Lower lobe of right lung (tissue), 2 donors: ENCODE measurements at regions not wholly inside any gene's neighbourhood (a gene's known extent, or its start where the extent isn't known, plus 50 kb on each side); places are given as distances from the start of the nearest gene placed in this dataset.

Source experiments
- ATAC-seq, 2 donors: fragments of 200-7000 bp; cut with Tn5 transposase; one replicate each; pipeline ENCODE4 v1.9.1; 2020 to 2022; ENCODE audit warnings: mild to moderate bottlenecking in 2 of 2, moderate library complexity in 2 of 2
- DNase-seq: peaks from one replicate; pipeline ENCODE4 v3.0.0-alpha.2; 2020
- H3K27ac ChIP-seq: fragments of 200-600 bp; one replicate; pipeline ENCODE4 v1.8.0; 2022
- H3K27me3 ChIP-seq: fragments of 200-600 bp; one replicate; pipeline ENCODE4 v1.8.0; 2022; ENCODE audit warnings: low read depth
- H3K36me3 ChIP-seq: fragments of 200-600 bp; one replicate; pipeline ENCODE4 v1.8.0; 2022; ENCODE audit warnings: mild to moderate bottlenecking
- H3K4me1 ChIP-seq: fragments of 200-600 bp; one replicate; pipeline ENCODE4 v1.8.0; 2022
- H3K4me3 ChIP-seq: fragments of 200-600 bp; one replicate; pipeline ENCODE4 v1.8.0; 2022; ENCODE audit warnings: mild to moderate bottlenecking
- H3K9me3 ChIP-seq: fragments of 200-600 bp; one replicate; pipeline ENCODE4 v1.8.0; 2022
- CTCF ChIP-seq: fragments of 200-600 bp; IDR thresholded peaks from one replicate; pipeline ENCODE4 v1.8.0; 2022; ENCODE audit warnings: antibody characterized with exemption, mild to moderate bottlenecking
- intact Hi-C: fragments of 100-400 bp; cut with DNase I; formaldehyde crosslinking; loops from one replicate; pipeline ENCODE4 v1.11.0; 2022
- donor health status: DM: no; HTN: yes; CAD: no; lungs with severe emphysema.

- Histone ChIP-seq H3K27ac (no peak overlapping the region), H3K27me3 (no peaks in the 10 kb centered on the region), H3K4me3 (no peak overlapping the region), H3K4me1 (no peaks in the 10 kb centered on the region), H3K9me3 (no peaks in the 10 kb centered on the region), H3K36me3 (no peaks in the 10 kb centered on the region)
- no peak for TF ChIP-seq CTCF
- intact Hi-C loops = no loop called here
- no peak for ATAC-seq
- DNase-seq = no peak
Observed at GRCh38 chr12:60119327-60119726, 523.5 kb downstream of the SLC16A7 start.

GRCh38 chr12:60120199-60120598 lies 524.4 kb downstream of the SLC16A7 start:
- Histone ChIP-seq H3K4me3 (no peak overlapping the region), H3K9me3 (no peaks in the 10 kb centered on the region), H3K4me1 (no peaks in the 10 kb centered on the region), H3K27me3 (no peaks in the 10 kb centered on the region), H3K36me3 (no peaks in the 10 kb centered on the region), H3K27ac (no peak overlapping the region)
- TF ChIP-seq CTCF = no peak
- DNase-seq (no peak), ATAC-seq (no peak)
- intact Hi-C loops = no loop called here

- DNase-seq (no peak), ATAC-seq (no peak)
- H3K27me3 ChIP-seq = no peaks in the 10 kb centered on the region
- H3K27ac ChIP-seq = no peak overlapping the region
- no peaks in the 10 kb centered on the region for H3K4me1 ChIP-seq
- H3K36me3 ChIP-seq = no peaks in the 10 kb centered on the region
- TF ChIP-seq CTCF = no peak
- intact Hi-C loops = no loop called here
- H3K9me3 ChIP-seq = no peaks in the 10 kb centered on the region
- no peak overlapping the region for H3K4me3 ChIP-seq
Observed at GRCh38 chr12:60123557-60123956, 527.7 kb downstream of the SLC16A7 start.

- Histone ChIP-seq H3K27ac (no peak overlapping the region), H3K36me3 (no peaks in the 10 kb centered on the region), H3K4me1 (no peaks in the 10 kb centered on the region), H3K4me3 (no peak overlapping the region), H3K9me3 (no peaks in the 10 kb centered on the region), H3K27me3 (no peaks in the 10 kb centered on the region)
- no peak for TF ChIP-seq CTCF
- intact Hi-C loops = no loop called here
- DNase-seq (no peak), ATAC-seq (no peak)
Observed at GRCh38 chr12:60137513-60137912, 541.7 kb downstream of the SLC16A7 start.

- no peaks in the 10 kb centered on the region for H3K9me3 ChIP-seq
- no peak for TF ChIP-seq CTCF
- no peaks in the 10 kb centered on the region for H3K27me3 ChIP-seq
- ATAC-seq (no peak), DNase-seq (no peak)
- no peak overlapping the region for H3K27ac ChIP-seq
- intact Hi-C loops = no loop called here
- H3K4me1 ChIP-seq = no peaks in the 10 kb centered on the region
- no peak overlapping the region for H3K4me3 ChIP-seq
- no peaks in the 10 kb centered on the region for H3K36me3 ChIP-seq
Observed at GRCh38 chr12:60138526-60138925, 542.7 kb downstream of the SLC16A7 start.

GRCh38 chr12:60144395-60144794 lies 548.6 kb downstream of the SLC16A7 start:
- DNase-seq = no peak

More at GRCh38 chr12:60144395-60144794, 548.6 kb downstream of the SLC16A7 start:
- no peaks in the 10 kb centered on the region for H3K36me3 ChIP-seq
- intact Hi-C loops = no loop called here
- H3K27ac ChIP-seq = no peak overlapping the region
- no peaks in the 10 kb centered on the region for H3K4me1 ChIP-seq
- TF ChIP-seq CTCF = no peak
- H3K4me3 ChIP-seq = no peak overlapping the region
- no peaks in the 10 kb centered on the region for H3K27me3 ChIP-seq
- no peaks in the 10 kb centered on the region for H3K9me3 ChIP-seq
- ATAC-seq = no peak
